Right atrium auricular region (tissue), 2 donors: ENCODE measurements at regions not wholly inside any gene's neighbourhood (a gene's known extent, or its start where the extent isn't known, plus 50 kb on each side); places are given as distances from the start of the nearest gene placed in this dataset.

Experiments used
- DNase-seq: peaks from one replicate; pipeline ENCODE4 v3.0.0-alpha.2; 2019; ENCODE audit warnings: low spot score
- H3K27ac ChIP-seq, 2 donors: fragments of 200-600 bp; sonication (generic); 1 replicate in 1 of 2; 2 replicates in 1 of 2; pipeline ENCODE4 v1.5.1; 2016 to 2019
- H3K27me3 ChIP-seq, 2 donors: fragments of 200-600 bp; sonication (generic); one replicate each; pipeline versions ENCODE4 v1.5.1 to v1.6.0; 2017 to 2019
- H3K36me3 ChIP-seq: fragments of 200-600 bp; sonication (generic); one replicate; pipeline ENCODE4 v1.5.1; 2016
- H3K4me1 ChIP-seq, 2 donors: fragments of 200-600 bp; sonication (generic); one replicate each; pipeline versions ENCODE4 v1.5.1 to v1.6.0; 2017 to 2019
- H3K4me3 ChIP-seq, 2 donors: fragments of 200-600 bp; sonication (generic); 1 replicate in 1 of 2; 2 replicates in 1 of 2; pipeline ENCODE4 v1.5.1; 2017 to 2019; ENCODE audit warnings: mild to moderate bottlenecking in 1 of 2, moderate library complexity in 1 of 2
- H3K9me3 ChIP-seq, 2 donors: fragments of 200-600 bp; sonication (generic); one replicate each; pipeline ENCODE4 v1.5.1; 2019
- TF ChIP-seq, protein P1 (sequence below), 2 donors: fragments of 200-600 bp; sonication (generic); IDR thresholded peaks; one replicate each; pipeline ENCODE4 v1.5.1; 2019; ENCODE audit warnings: antibody characterized with exemption in 2 of 2

DNA sequence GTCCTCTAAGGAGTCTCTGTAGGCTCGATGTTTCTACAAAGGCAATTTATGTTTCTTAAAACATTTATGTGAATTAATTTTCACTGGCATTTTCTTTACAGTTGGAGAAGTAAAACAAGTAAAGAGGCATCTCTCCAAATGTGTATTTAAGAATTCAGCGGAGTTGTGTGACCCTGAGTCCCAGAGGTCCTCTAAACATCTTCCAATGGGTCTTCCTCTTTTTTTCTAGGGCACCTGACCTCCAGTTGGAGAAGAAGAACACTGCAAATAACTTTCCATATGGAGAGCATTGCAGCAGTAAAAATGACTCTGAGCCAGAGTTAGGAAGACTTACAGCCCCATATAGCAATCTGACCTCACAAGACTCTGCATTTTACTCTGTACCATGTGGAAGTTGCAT lies 480.5 kb upstream of the RAG2 start:
- no peaks in the 10 kb centered on the region for H3K27me3 ChIP-seq
- no peak overlapping the region for H3K4me3 ChIP-seq
- no peaks in the 10 kb centered on the region for H3K4me1 ChIP-seq
- H3K9me3 ChIP-seq: no peaks in the 10 kb centered on the region
- no peaks in the 10 kb centered on the region for H3K36me3 ChIP-seq
- H3K27ac ChIP-seq: no peak overlapping the region
- TF ChIP-seq, protein P1, sequence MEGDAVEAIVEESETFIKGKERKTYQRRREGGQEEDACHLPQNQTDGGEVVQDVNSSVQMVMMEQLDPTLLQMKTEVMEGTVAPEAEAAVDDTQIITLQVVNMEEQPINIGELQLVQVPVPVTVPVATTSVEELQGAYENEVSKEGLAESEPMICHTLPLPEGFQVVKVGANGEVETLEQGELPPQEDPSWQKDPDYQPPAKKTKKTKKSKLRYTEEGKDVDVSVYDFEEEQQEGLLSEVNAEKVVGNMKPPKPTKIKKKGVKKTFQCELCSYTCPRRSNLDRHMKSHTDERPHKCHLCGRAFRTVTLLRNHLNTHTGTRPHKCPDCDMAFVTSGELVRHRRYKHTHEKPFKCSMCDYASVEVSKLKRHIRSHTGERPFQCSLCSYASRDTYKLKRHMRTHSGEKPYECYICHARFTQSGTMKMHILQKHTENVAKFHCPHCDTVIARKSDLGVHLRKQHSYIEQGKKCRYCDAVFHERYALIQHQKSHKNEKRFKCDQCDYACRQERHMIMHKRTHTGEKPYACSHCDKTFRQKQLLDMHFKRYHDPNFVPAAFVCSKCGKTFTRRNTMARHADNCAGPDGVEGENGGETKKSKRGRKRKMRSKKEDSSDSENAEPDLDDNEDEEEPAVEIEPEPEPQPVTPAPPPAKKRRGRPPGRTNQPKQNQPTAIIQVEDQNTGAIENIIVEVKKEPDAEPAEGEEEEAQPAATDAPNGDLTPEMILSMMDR (IDR thresholded peaks at IDR 0.05): no peak
- no peak for DNase-seq

DNA sequence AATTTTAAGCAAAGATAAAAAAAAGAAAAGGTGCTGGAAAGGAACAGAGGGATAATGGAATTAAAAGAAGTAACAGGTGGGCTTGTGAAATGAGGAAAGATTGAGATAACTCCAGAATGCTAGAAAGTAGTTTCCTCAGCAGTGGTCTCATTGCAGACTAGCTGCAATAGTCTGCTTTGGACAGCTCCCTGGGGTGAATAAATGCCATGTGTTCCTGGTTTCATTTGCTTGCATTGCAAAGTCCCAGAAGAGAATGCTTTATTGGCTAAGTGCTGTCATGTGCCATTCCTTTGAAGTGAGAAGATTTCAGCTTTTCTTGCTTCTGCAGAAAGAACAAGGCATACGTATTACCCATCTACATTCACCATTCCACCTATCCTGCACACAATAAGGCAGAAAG lies 478.8 kb upstream of the RAG2 start:
- Histone ChIP-seq H3K36me3 (no peaks in the 10 kb centered on the region), H3K9me3 (no peaks in the 10 kb centered on the region), H3K4me1 (no peaks in the 10 kb centered on the region), H3K27ac (no peak overlapping the region), H3K27me3 (no peaks in the 10 kb centered on the region), H3K4me3 (no peak overlapping the region)
- no peak for DNase-seq
- TF ChIP-seq, protein P1 (IDR thresholded peaks at IDR 0.05): no peak

DNA sequence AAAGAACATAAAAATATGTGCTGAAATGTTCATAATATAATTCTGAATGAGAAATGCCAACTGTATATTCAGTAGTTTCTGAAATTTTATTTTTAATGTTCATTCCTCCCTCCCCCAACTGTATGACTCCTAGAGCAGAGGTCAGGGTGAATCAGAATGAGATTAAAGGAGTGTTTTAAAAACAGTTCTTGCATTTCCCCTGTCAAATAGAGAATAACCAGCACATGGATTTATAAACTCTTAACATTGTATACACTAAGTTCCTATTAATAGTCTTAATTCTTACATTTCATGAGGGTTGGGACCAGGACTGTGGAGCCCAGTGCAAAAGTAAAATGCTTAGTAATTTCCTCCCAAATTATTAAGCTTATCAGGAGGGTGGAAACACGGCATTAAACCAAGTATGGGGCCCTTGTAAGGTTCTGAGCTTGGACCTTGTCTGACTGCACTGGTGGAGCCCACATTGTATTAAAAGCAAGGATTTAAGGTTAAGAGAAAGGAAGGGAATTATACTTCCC lies 474.6 kb upstream of the RAG2 start:
- Histone ChIP-seq H3K9me3 (no peaks in the 10 kb centered on the region), H3K27me3 (no peaks in the 10 kb centered on the region), H3K4me3 (no peak overlapping the region), H3K4me1 (no peaks in the 10 kb centered on the region), H3K36me3 (no peaks in the 10 kb centered on the region), H3K27ac (no peak overlapping the region)
- TF ChIP-seq, protein P1 (IDR thresholded peaks at IDR 0.05): no peak
- DNase-seq: no peak

DNA sequence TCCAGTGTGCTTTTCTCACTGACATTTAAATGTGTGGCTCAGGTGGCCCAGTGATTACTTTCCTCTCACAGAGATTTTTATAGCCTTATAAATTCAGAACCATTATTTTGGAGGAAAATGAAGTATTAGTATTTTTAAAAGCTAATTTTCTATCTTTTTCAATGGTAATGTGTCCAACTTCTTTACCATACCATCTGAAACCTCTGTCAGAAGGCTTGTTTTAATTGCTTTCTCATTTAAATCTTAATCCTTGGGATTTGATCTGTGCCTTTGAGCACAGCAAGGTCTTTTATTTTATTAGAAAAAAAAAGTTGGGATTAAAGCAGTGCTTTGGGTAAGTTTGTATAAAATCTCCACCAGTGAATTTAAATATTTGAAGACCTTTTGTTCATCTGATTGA lies 452.3 kb upstream of the RAG2 start:
- H3K27me3 ChIP-seq: no peaks in the 10 kb centered on the region
- H3K27ac ChIP-seq: no peak overlapping the region
- no peaks in the 10 kb centered on the region for H3K9me3 ChIP-seq
- DNase-seq: no peak
- no peak overlapping the region for H3K4me3 ChIP-seq
- no peaks in the 10 kb centered on the region for H3K4me1 ChIP-seq
- no peaks in the 10 kb centered on the region for H3K36me3 ChIP-seq
- TF ChIP-seq, protein P1 (IDR thresholded peaks at IDR 0.05): no peak

DNA sequence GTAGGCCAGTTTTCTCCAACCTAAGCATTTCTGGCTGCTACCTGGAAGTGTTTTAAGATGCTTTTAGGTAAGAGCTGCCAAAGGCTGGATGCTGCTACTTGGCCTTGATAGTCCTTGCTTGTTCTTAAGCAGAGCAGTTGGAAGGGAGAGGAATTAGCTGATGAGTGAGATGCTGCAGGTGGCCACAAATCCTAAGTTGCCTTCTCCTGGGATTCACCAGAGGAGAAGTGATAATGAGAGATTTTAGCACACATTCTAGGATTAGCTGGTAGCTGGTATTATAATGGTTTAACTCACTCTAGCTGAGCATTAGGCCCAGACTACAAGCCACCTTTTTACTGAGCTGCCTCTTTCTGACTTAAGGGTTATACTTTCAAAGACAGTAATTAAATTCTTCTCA lies 442.9 kb upstream of the RAG2 start:
- H3K4me3 ChIP-seq: no peak overlapping the region
- H3K4me1 ChIP-seq: no peaks in the 10 kb centered on the region
- no peaks in the 10 kb centered on the region for H3K27me3 ChIP-seq
- no peaks in the 10 kb centered on the region for H3K36me3 ChIP-seq
- no peak for DNase-seq
- no peaks in the 10 kb centered on the region for H3K9me3 ChIP-seq
- no peak overlapping the region for H3K27ac ChIP-seq
- TF ChIP-seq, protein P1 (IDR thresholded peaks at IDR 0.05): no peak

DNA sequence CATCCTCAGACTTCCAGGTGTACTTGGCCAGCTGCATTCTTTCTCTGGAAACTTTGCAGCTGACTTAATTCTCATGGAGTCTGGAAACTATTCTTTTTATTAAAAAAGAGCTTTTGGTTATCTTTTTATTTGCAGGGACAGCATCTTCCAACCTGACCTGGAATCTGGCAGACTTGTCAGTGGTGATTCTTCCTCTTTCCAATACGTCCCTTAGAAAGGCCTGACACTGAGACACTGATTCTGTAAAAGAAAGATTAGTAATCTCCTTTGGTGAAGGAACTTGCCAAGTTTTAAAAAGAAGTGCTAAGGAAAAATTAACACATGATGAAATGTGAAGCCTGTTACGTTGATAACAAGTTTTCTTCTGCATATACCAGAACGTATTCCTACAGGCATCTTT lies 440.9 kb upstream of the RAG2 start:
- TF ChIP-seq, protein P1 (IDR thresholded peaks at IDR 0.05): no peak
- DNase-seq: no peak
- no peaks in the 10 kb centered on the region for H3K9me3 ChIP-seq
- H3K4me1 ChIP-seq: no peaks in the 10 kb centered on the region
- no peaks in the 10 kb centered on the region for H3K36me3 ChIP-seq
- no peak overlapping the region for H3K27ac ChIP-seq
- H3K27me3 ChIP-seq: no peaks in the 10 kb centered on the region
- no peak overlapping the region for H3K4me3 ChIP-seq
